Osteoblast (primary cell): ENCODE measurements at regions not wholly inside any gene's neighbourhood (a gene's known extent, or its start where the extent isn't known, plus 50 kb on each side); places are given as distances from the start of the nearest gene placed in this dataset.
A peak's percentile ranks its signal among the peaks of the same experiment; 100 is the strongest.

Experiments
- DNase-seq: peaks from one replicate; pipeline ENCODE4 v3.0.0; 2011; ENCODE audit warnings: low spot score, mixed read lengths; ENCODE audit not compliant: insufficient read length; ENCODE audit errors: missing footprints
- H2AFZ ChIP-seq: 2 replicates; pipeline ENCODE4 v1.6.0; 2011; ENCODE audit warnings: mild to moderate bottlenecking, low read length
- H3K27ac ChIP-seq: 2 replicates; pipeline ENCODE4 v1.5.1; 2011; ENCODE audit warnings: mild to moderate bottlenecking, low read depth, low read length, moderate library complexity
- H3K27me3 ChIP-seq: 2 replicates; pipeline ENCODE4 v1.6.0; 2012; ENCODE audit warnings: mild to moderate bottlenecking, control low read depth, inconsistent platforms, low read length, moderate library complexity; ENCODE audit not compliant: insufficient read depth
- H3K36me3 ChIP-seq: 2 replicates; pipeline ENCODE4 v1.5.1; 2011; ENCODE audit warnings: mild to moderate bottlenecking, low read length, control low read depth, moderate library complexity; ENCODE audit not compliant: insufficient read depth
- H3K4me1 ChIP-seq: 2 replicates; pipeline ENCODE4 v1.5.1; 2011; ENCODE audit warnings: mild to moderate bottlenecking, low read length, control low read depth, moderate library complexity; ENCODE audit not compliant: insufficient read depth
- H3K4me2 ChIP-seq: 2 replicates; pipeline ENCODE4 v1.6.0; 2011; ENCODE audit warnings: mild to moderate bottlenecking, low read length; ENCODE audit not compliant: insufficient read depth
- H3K4me3 ChIP-seq: fragments of 200-600 bp; sonication (generic); 3 replicates; pipeline ENCODE4 v1.5.1; 2012; ENCODE audit warnings: mild to moderate bottlenecking, low read length, inconsistent platforms; ENCODE audit not compliant: insufficient read depth
- H3K79me2 ChIP-seq: 2 replicates; pipeline ENCODE4 v1.6.0; 2012; ENCODE audit warnings: mild to moderate bottlenecking, low read length, control low read depth, inconsistent platforms; ENCODE audit not compliant: insufficient read depth
- H3K9me3 ChIP-seq: 2 replicates; pipeline ENCODE4 v1.5.1; 2011; ENCODE audit warnings: low read depth, low read length, control low read depth
- H4K20me1 ChIP-seq: 2 replicates; pipeline ENCODE4 v1.6.0; 2012; ENCODE audit warnings: mild to moderate bottlenecking, low read length, control low read depth; ENCODE audit not compliant: insufficient read depth
- CTCF ChIP-seq: IDR thresholded peaks from 2 replicates; pipeline ENCODE4 v1.5.1; 2011; ENCODE audit warnings: mild to moderate bottlenecking, low read depth, low read length, moderate library complexity; ENCODE audit errors: extremely low read depth

GRCh38 chr4:169333265-169333664, 62.5 kb upstream of the SH3RF1 start:
- Histone ChIP-seq H3K9me3 (peaks cover 2% of the 10 kb centered on the region), H3K4me2 (no peak overlapping the region), H3K4me3 (no peak overlapping the region), H3K4me1 (peaks cover 25% of the 10 kb centered on the region), H3K27me3 (no peaks in the 10 kb centered on the region), H3K27ac (no peak overlapping the region), H3K36me3 (no peaks in the 10 kb centered on the region), H2AFZ (no peak overlapping the region), H4K20me1 (no peaks in the 10 kb centered on the region), H3K79me2 (no peaks in the 10 kb centered on the region)
- DNase-seq = no peak
- no peak for TF ChIP-seq CTCF

GRCh38 chr4:169332583-169332982, 61.8 kb upstream of the SH3RF1 start:
- no peaks in the 10 kb centered on the region for H3K27me3 ChIP-seq
- no peaks in the 10 kb centered on the region for H3K36me3 ChIP-seq
- no peaks in the 10 kb centered on the region for H3K79me2 ChIP-seq
- no peak for DNase-seq
- H3K4me1 ChIP-seq = peaks cover 19% of the 10 kb centered on the region
- H3K4me2 ChIP-seq = no peak overlapping the region
- no peak overlapping the region for H2AFZ ChIP-seq
- no peak for TF ChIP-seq CTCF
- H4K20me1 ChIP-seq = no peaks in the 10 kb centered on the region
- no peak overlapping the region for H3K27ac ChIP-seq
- H3K4me3 ChIP-seq = no peak overlapping the region
- H3K9me3 ChIP-seq = peaks cover 2% of the 10 kb centered on the region

DNA sequence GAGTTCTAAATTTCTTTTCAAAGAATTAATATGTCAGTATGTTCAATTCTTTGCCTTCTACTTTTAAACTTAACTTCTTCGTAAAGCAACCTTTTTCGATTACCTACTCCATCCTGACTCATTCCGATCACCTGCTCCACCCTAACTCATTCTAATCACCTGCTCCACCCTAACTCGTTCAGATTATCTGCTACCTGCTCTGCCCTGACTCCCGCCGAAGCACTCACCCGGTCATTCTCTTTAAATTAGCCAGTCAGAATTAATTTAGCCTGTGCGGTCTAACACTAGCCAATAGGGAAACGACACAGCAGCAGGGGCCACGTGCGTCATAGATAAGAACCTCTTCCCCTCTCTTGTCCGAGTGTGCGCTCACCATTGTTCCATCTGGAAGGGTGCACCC, 60.1 kb upstream of the SH3RF1 start:
- no peaks in the 10 kb centered on the region for H3K79me2 ChIP-seq

DNA sequence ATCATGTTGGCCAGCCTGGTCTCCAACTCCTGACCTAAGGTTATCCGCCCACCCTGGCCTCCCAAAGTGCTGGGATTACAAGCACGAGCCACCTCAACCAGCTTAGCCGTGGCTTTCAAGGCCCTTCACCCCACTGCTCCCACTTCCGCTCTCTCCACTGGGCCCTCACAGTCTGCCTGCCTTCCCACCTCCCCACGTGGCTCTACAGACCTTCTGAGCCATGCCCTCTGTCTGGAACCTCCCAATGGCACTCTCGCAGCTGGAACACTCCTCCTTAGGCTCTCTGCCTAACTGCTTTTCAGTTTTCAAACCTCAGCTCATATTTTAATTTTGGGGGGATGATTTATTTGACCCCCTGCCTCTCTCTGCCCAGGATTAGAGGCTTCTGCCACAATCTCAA, 59.3 kb upstream of the SH3RF1 start:
- Histone ChIP-seq H3K36me3 (no peaks in the 10 kb centered on the region), H3K4me2 (no peak overlapping the region), H3K79me2 (no peaks in the 10 kb centered on the region), H3K9me3 (peaks cover 2% of the 10 kb centered on the region), H4K20me1 (no peaks in the 10 kb centered on the region), H3K4me3 (no peak overlapping the region), H3K27me3 (no peaks in the 10 kb centered on the region), H3K4me1 (peaks cover 6% of the 10 kb centered on the region), H2AFZ (peak overlapping the region; percentile 24), H3K27ac (no peak overlapping the region)
- TF ChIP-seq CTCF = no peak
- DNase-seq = peak; percentile 10

More for the DNA sequence above, 60.1 kb upstream of the SH3RF1 start:
- Histone ChIP-seq H3K27ac (no peak overlapping the region), H2AFZ (no peak overlapping the region), H4K20me1 (no peaks in the 10 kb centered on the region), H3K4me2 (no peak overlapping the region), H3K9me3 (peaks cover 2% of the 10 kb centered on the region), H3K4me1 (peaks cover 14% of the 10 kb centered on the region), H3K4me3 (no peak overlapping the region), H3K27me3 (no peaks in the 10 kb centered on the region), H3K36me3 (no peaks in the 10 kb centered on the region)
- DNase-seq = no peak
- TF ChIP-seq CTCF = no peak
